H9 (cell line): ENCODE measurements at regions not wholly inside any gene's neighbourhood (a gene's known extent, or its start where the extent isn't known, plus 50 kb on each side); places are given as distances from the start of the nearest gene placed in this dataset.

Experiments
- DNase-seq: peaks from one replicate; pipeline ENCODE4 v3.0.0-alpha.2; 2017
- H2AFZ ChIP-seq: one replicate; pipeline ENCODE4 v1.6.1; 2013; ENCODE audit warnings: mild to moderate bottlenecking, low read length, control low read depth, moderate library complexity
- H2AK5ac ChIP-seq: 2 replicates; pipeline ENCODE4 v1.6.1; 2013; ENCODE audit warnings: low read length, control low read depth, mixed read lengths; ENCODE audit not compliant: insufficient read length
- H2BK120ac ChIP-seq: one replicate; pipeline ENCODE4 v1.6.1; 2013; ENCODE audit warnings: low read depth, mild to moderate bottlenecking, low read length, control low read depth, inconsistent platforms; ENCODE audit not compliant: poor library complexity, severe bottlenecking
- H2BK12ac ChIP-seq: 2 replicates; pipeline ENCODE4 v1.6.1; 2013; ENCODE audit warnings: low read length, control low read depth, mixed read lengths, low read depth; ENCODE audit not compliant: insufficient read length
- H2BK15ac ChIP-seq: 2 replicates; pipeline ENCODE4 v1.6.1; 2013; ENCODE audit warnings: low read depth, low read length, control low read depth
- H2BK20ac ChIP-seq: one replicate; pipeline ENCODE4 v1.6.1; 2013; ENCODE audit warnings: low read depth, mild to moderate bottlenecking, low read length, control low read depth, inconsistent platforms; ENCODE audit not compliant: poor library complexity, severe bottlenecking
- H2BK5ac ChIP-seq: 2 replicates; pipeline ENCODE4 v1.6.1; 2013; ENCODE audit warnings: low read length, control low read depth, mixed read lengths; ENCODE audit not compliant: insufficient read length
- H3K14ac ChIP-seq: 2 replicates; pipeline ENCODE4 v1.6.1; 2013; ENCODE audit warnings: low read length, control low read depth; ENCODE audit not compliant: insufficient read depth
- H3K18ac ChIP-seq: 2 replicates; pipeline ENCODE4 v1.6.1; 2013; ENCODE audit warnings: low read depth, mild to moderate bottlenecking, mixed read lengths, low read length, control low read depth; ENCODE audit not compliant: insufficient read length
- H3K23ac ChIP-seq: 2 replicates; pipeline ENCODE4 v1.6.1; 2013; ENCODE audit warnings: low read length, control low read depth, mixed read lengths, low read depth; ENCODE audit not compliant: insufficient read length
- H3K23me2 ChIP-seq: 2 replicates; pipeline ENCODE4 v1.6.1; 2013; ENCODE audit warnings: low read depth, mild to moderate bottlenecking, mixed read lengths, low read length, control low read depth; ENCODE audit not compliant: insufficient read length, poor library complexity, severe bottlenecking
- H3K27ac ChIP-seq: 2 replicates; pipeline ENCODE4 v1.5.1; 2013; ENCODE audit warnings: low read length, control low read depth, mixed read lengths, low read depth; ENCODE audit not compliant: insufficient read length
- H3K27me3 ChIP-seq: 2 replicates; pipeline ENCODE4 v1.6.1; 2013; ENCODE audit warnings: low read length, control low read depth, inconsistent platforms; ENCODE audit not compliant: insufficient read depth
- H3K4ac ChIP-seq: 2 replicates; pipeline ENCODE4 v1.6.1; 2013; ENCODE audit warnings: low read depth, mild to moderate bottlenecking, control low read depth, inconsistent platforms, low read length, moderate library complexity
- H3K4me1 ChIP-seq: 2 replicates; pipeline ENCODE4 v1.6.1; 2013; ENCODE audit warnings: low read length, control low read depth, inconsistent platforms; ENCODE audit not compliant: insufficient read depth
- H3K4me2 ChIP-seq: 2 replicates; pipeline ENCODE4 v1.6.1; 2013; ENCODE audit warnings: low read length, control low read depth, mixed read lengths; ENCODE audit not compliant: insufficient read length, insufficient read depth
- H3K56ac ChIP-seq: 2 replicates; pipeline ENCODE4 v1.6.1; 2013; ENCODE audit warnings: low read depth, mild to moderate bottlenecking, mixed read lengths, low read length, control low read depth; ENCODE audit not compliant: insufficient read length
- H3K79me1 ChIP-seq: 2 replicates; pipeline ENCODE4 v1.6.1; 2013; ENCODE audit warnings: low read depth, mild to moderate bottlenecking, moderate library complexity, low read length, control low read depth, inconsistent platforms; ENCODE audit not compliant: insufficient read depth, poor library complexity, severe bottlenecking
- H3K79me2 ChIP-seq: 2 replicates; pipeline ENCODE4 v1.6.1; 2013; ENCODE audit warnings: low read length, control low read depth, inconsistent platforms; ENCODE audit not compliant: insufficient read depth
- H3K9ac ChIP-seq: 2 replicates; pipeline ENCODE4 v1.6.1; 2013; ENCODE audit warnings: low read length, control low read depth, mixed read lengths; ENCODE audit not compliant: insufficient read length; ENCODE audit errors: extremely low read depth
- H3K9me3 ChIP-seq: one replicate; pipeline ENCODE4 v1.6.1; 2013; ENCODE audit warnings: low read depth, low read length, inconsistent platforms; ENCODE audit not compliant: control insufficient read depth
- H3T11ph ChIP-seq: one replicate; pipeline ENCODE4 v1.6.1; 2013; ENCODE audit warnings: mild to moderate bottlenecking, low read length, control low read depth, inconsistent platforms
- H4K20me1 ChIP-seq: one replicate; pipeline ENCODE4 v1.6.1; 2013; ENCODE audit not compliant: control insufficient read depth, insufficient read length, insufficient read depth
- H4K5ac ChIP-seq: 2 replicates; pipeline ENCODE4 v1.6.1; 2013; ENCODE audit warnings: low read depth, mild to moderate bottlenecking, mixed read lengths, low read length, control low read depth; ENCODE audit not compliant: insufficient read length
- H4K8ac ChIP-seq: replicated peaks from 2 replicates; pipeline ENCODE4 v1.6.1; 2013; ENCODE audit warnings: low read length, control low read depth, mixed read lengths, low read depth; ENCODE audit not compliant: insufficient read length
- H4K91ac ChIP-seq: 2 replicates; pipeline ENCODE4 v1.6.1; 2013; ENCODE audit warnings: low read depth, mild to moderate bottlenecking, moderate library complexity, mixed read lengths, low read length, control low read depth; ENCODE audit not compliant: insufficient read length
- H3K27ac Mint-ChIP-seq, 3 experiments: 2 replicates in 2 of 3; 3 replicates in 1 of 3; pipeline ENCODE4 v1.8.0; 2020 to 2021; ENCODE audit warnings: mixed read lengths in 3 of 3, mild to moderate bottlenecking in 1 of 3, moderate library complexity in 1 of 3
- H3K27me3 Mint-ChIP-seq: 2 replicates; pipeline ENCODE4 v1.8.0; 2021; ENCODE audit warnings: low read depth, mild to moderate bottlenecking, moderate library complexity, mixed read lengths
- H3K36me3 Mint-ChIP-seq, 3 experiments: 2 replicates in 2 of 3; 3 replicates in 1 of 3; pipeline ENCODE4 v1.8.0; 2020 to 2021; ENCODE audit warnings: low read depth in 3 of 3, mixed read lengths in 3 of 3; ENCODE audit not compliant: insufficient read depth in 1 of 3
- H3K4me1 Mint-ChIP-seq, 2 experiments: 2 replicates each; pipeline ENCODE4 v1.8.0; 2020; ENCODE audit warnings: mixed read lengths in 2 of 2
- H3K4me3 Mint-ChIP-seq, 2 experiments: 2 replicates in 1 of 2; 3 replicates in 1 of 2; pipeline ENCODE4 v1.8.0; 2020 to 2021; ENCODE audit warnings: mild to moderate bottlenecking in 2 of 2, mixed read lengths in 2 of 2, moderate library complexity in 1 of 2
- H3K9me3 Mint-ChIP-seq, 2 experiments: 2 replicates in 1 of 2; 3 replicates in 1 of 2; pipeline ENCODE4 v1.8.0; 2020; ENCODE audit warnings: mild to moderate bottlenecking in 2 of 2, mixed read lengths in 2 of 2, moderate library complexity in 1 of 2
- CTCF ChIP-seq: fragments of 200-600 bp; sonication (generic); conservative IDR thresholded peaks from 3 replicates; pipeline ENCODE4 v1.8.0; 2021; ENCODE audit warnings: antibody characterized with exemption, mild to moderate bottlenecking
- WGBS: extraction: QIAGEN DNeasy Blood & Tissue Kit; methylation state at CpG from one replicate; pipeline ENCODE4 v1.1.7; 2013; ENCODE audit warnings: missing lambda C conversion rate, low lambda C conversion rate, mixed read lengths; ENCODE audit not compliant: insufficient read length; ENCODE audit errors: extremely low coverage; 5-methylcytosine and 5-hydroxymethylcytosine counted together

GRCh38 chr18:55013086-55013485 is 53.8 kb upstream of the CCDC68 start:
- no CpG with 5 or more reads among the region's 3 CpGs for WGBS
- TF ChIP-seq CTCF: no peak
- peaks cover 7% of the 10 kb centered on the region; the same call in 1 of the 2 replicates for H3K4me1 ChIP-seq

More at GRCh38 chr18:55013086-55013485, 53.8 kb upstream of the CCDC68 start:
- H2BK120ac ChIP-seq: no peak overlapping the region
- H3K4me2 ChIP-seq: no peak overlapping the region
- no peak overlapping the region for H3K4ac ChIP-seq
- H3K79me2 ChIP-seq: no peaks in the 10 kb centered on the region
- Mint-ChIP-seq H3K4me3 (no peak overlapping the region), H3K27me3 (peaks cover 2% of the 10 kb centered on the region; the same call in 1 of the 2 replicates), H3K27ac (peak overlapping the region; percentile 3 to 42 (median 17); a peak in 2 of 7 replicates), H3K9me3 (no peaks in the 10 kb centered on the region), H3K36me3 (peaks cover 0 to 4% (median 0%) of the 10 kb centered on the region in 3 experiments; a peak in 1 of 7 replicates), H3K4me1 (peaks cover 24 to 26% of the 10 kb centered on the region in 2 experiments)
- no peak overlapping the region for H2AK5ac ChIP-seq
- no peaks in the 10 kb centered on the region for H3K9me3 ChIP-seq
- H2AFZ ChIP-seq: no peak overlapping the region
- H3K79me1 ChIP-seq: no peaks in the 10 kb centered on the region
- no peaks in the 10 kb centered on the region for H3K27me3 ChIP-seq
- H4K91ac ChIP-seq: no peak overlapping the region
- H3K56ac ChIP-seq: no peak overlapping the region
- H3K18ac ChIP-seq: no peak overlapping the region
- H3K23ac ChIP-seq: no peak overlapping the region
- H2BK15ac ChIP-seq: no peak overlapping the region
- no peak for DNase-seq
- no peak overlapping the region for H3K9ac ChIP-seq
- H3K14ac ChIP-seq: no peak overlapping the region
- no peaks in the 10 kb centered on the region for H4K20me1 ChIP-seq
- H4K8ac ChIP-seq: no peak overlapping the region
- H2BK5ac ChIP-seq: no peak overlapping the region
- no peak overlapping the region for H4K5ac ChIP-seq
- H3K23me2 ChIP-seq: no peaks in the 10 kb centered on the region
- H3K27ac ChIP-seq: no peak overlapping the region
- H2BK20ac ChIP-seq: no peak overlapping the region
- no peak overlapping the region for H2BK12ac ChIP-seq
- peak overlapping the region; percentile 43 for H3T11ph ChIP-seq
